ENCODE measurements at regions not wholly inside any gene's neighbourhood (a gene's known extent, or its start where the extent isn't known, plus 50 kb on each side); places are given as distances from the start of the nearest gene placed in this dataset.

DNA sequence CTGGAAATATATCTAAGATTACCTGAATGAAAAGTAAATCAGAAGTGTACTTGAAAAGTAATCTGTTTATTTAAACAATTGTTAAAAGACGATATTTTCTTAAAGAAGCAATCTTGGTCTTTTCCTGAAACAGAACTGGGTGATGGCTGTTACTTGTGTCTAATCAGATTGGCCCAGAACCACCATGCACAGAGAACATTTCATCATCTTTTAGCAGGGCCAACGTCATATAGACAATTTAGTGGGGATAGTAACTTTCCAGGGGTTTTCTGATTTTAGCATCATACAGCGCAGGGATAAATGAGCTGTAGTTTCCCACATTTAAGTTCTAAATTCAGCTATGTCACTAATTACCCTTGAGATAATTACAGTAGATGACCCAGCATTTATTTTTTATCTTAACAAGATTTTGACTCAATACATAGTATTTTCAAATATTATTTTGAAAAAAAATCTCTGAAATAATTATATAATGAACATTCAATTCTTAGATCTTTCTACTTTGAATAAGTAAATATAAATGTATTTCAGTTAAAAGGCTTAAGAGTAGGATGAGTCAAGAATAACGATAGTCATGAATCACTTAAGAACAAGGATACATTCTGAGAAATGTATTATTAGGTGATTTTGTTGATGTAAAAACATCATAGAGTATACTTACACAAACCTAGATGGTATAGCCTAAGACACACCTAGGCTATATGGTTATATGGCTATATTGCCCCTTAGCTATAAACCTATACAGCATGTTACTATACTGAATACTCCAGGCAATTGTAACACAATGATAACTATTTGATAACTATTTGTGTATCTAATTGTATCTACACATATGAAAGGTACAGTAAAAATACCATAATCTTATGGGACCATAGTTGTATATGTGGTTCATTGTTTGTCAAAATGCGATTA is 103.8 kb upstream of the MME start:
- no peak overlapping the region for H3K27ac ChIP-seq
- no peaks in the 10 kb centered on the region for H3K36me3 ChIP-seq
- H3K27me3 ChIP-seq: no peaks in the 10 kb centered on the region
- TF ChIP-seq EP300 (IDR thresholded peaks at IDR 0.05): no peak
- no peak for TF ChIP-seq POLR2A (IDR thresholded peaks at IDR 0.05)
- no peak for TF ChIP-seq CTCF (IDR thresholded peaks at IDR 0.05)
- no peaks in the 10 kb centered on the region for H3K4me1 ChIP-seq (ENCODE audit: insufficient read depth)
- intact Hi-C loops (cut with DNase I): no loop called here
- H3K9me3 ChIP-seq: no peaks in the 10 kb centered on the region
- DNase-seq: no peak
- 89 to 92% (median 91%) methylated on average over 5 of the region's 5 CpGs for WGBS, 3 donors
- no peak overlapping the region for H3K4me3 ChIP-seq

- 87 to 97% (median 89%) methylated on average over 3 of the region's 3 CpGs for WGBS, 3 donors
- Histone ChIP-seq H3K27me3 (no peaks in the 10 kb centered on the region), H3K4me1 (ENCODE audit: insufficient read depth) (no peaks in the 10 kb centered on the region), H3K36me3 (no peaks in the 10 kb centered on the region), H3K9me3 (no peaks in the 10 kb centered on the region), H3K4me3 (no peak overlapping the region), H3K27ac (no peak overlapping the region)
- intact Hi-C loops (cut with DNase I): no loop called here
- no peak for DNase-seq
- TF ChIP-seq POLR2A (IDR thresholded peaks at IDR 0.05): no peak
- no peak for TF ChIP-seq EP300 (IDR thresholded peaks at IDR 0.05)
- TF ChIP-seq CTCF (IDR thresholded peaks at IDR 0.05): no peak
Measured at GRCh38 chr3:154973851-154974250, 106.3 kb upstream of the MME start.

DNA sequence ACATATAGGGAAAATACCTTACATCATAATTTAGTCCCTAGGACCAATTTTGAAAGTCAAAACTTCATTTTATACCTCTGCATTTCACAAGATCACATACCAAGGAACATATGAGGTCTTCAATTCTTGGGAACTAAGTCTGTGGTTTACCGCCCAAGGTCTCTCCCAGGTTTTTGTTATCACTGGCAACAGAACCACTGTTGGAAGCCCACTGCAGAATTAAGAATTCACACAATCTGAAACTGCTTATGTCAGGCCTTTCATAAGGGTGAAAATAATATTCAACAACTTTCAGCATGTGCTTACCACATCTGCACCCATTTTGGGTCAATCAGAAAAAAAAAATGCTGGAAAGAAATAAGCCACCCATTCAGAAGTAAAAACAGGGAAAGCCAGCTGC is 107.2 kb upstream of the MME start:
- Histone ChIP-seq H3K4me3 (no peak overlapping the region), H3K27ac (no peak overlapping the region), H3K4me1 (ENCODE audit: insufficient read depth) (no peaks in the 10 kb centered on the region), H3K9me3 (no peaks in the 10 kb centered on the region), H3K36me3 (no peaks in the 10 kb centered on the region), H3K27me3 (no peaks in the 10 kb centered on the region)
- TF ChIP-seq CTCF (IDR thresholded peaks at IDR 0.05) (no peak), EP300 (IDR thresholded peaks at IDR 0.05) (no peak), POLR2A (IDR thresholded peaks at IDR 0.05) (no peak)
- intact Hi-C loops (cut with DNase I): no loop called here
- no peak for DNase-seq
- WGBS, 3 donors: 37 to 67% (median 45%) methylated on average over 1 of the region's 1 CpG

DNA sequence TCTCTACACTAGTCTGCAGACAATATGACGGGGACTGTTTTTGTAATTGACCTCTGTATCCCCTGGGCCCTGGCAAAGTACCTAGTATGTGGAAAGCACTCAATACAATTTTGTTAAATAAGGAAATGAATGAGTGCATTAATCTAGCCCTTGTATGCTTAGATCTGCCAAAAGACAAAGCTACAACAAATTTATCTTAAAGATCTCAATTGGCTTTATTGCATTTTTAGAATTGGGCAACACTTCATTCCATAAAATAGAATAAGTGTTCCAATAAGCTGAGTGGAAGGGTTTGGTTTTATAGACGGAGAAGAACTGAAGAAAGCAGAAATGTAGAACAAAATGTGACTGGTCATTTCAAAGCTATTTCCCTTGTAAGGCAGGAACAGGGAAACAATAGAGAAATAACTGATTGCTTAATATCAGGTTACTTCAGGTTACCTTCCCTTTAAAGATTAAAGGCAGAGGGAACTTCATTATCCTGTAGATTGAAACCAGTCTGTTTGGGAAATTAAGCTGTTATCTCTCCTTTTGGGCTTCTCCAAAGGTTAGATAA is 108.3 kb upstream of the MME start:
- Histone ChIP-seq H3K36me3 (no peaks in the 10 kb centered on the region), H3K4me1 (ENCODE audit: insufficient read depth) (no peaks in the 10 kb centered on the region), H3K4me3 (no peak overlapping the region), H3K9me3 (no peaks in the 10 kb centered on the region), H3K27me3 (no peaks in the 10 kb centered on the region), H3K27ac (no peak overlapping the region)
- intact Hi-C loops (cut with DNase I): no loop called here
- DNase-seq: no peak
- no peak for TF ChIP-seq CTCF (IDR thresholded peaks at IDR 0.05)
- no peak for TF ChIP-seq EP300 (IDR thresholded peaks at IDR 0.05)
- TF ChIP-seq POLR2A (IDR thresholded peaks at IDR 0.05): no peak
- WGBS, 3 donors: 57 to 76% (median 70%) methylated on average over 2 of the region's 2 CpGs
